HCT116 (cell line): ENCODE measurements at regions not wholly inside any gene's neighbourhood (a gene's known extent, or its start where the extent isn't known, plus 50 kb on each side); places are given as distances from the start of the nearest gene placed in this dataset.

Source experiments
- ATAC-seq: fragments of 200-7000 bp; cut with Tn5 transposase; 2 replicates; pipeline ENCODE4 v1.9.1; 2020; ENCODE audit warnings: mild to moderate bottlenecking, moderate library complexity
- BruUV-seq: library from RNA; stranded (reverse); fragments of 400-500 nt; replicated peaks from 2 replicates; lab custom pipeline; 2021; lab: Mats Ljungman, UMichigan
- CTCF ChIA-PET: fragments of 300-600 bp; sonication (Branson Sonifier 250); formaldehyde crosslinking; loops from one replicate; lab custom pipeline; 2021; ENCODE audit warnings: antibody characterized with exemption; lab: Charles Lee
- POLR2A ChIA-PET: fragments of 300-600, 350-600 bp; sonication (Branson Sonifier 250); formaldehyde crosslinking; loops from one replicate; lab custom pipeline; 2021; ENCODE audit warnings: antibody characterized with exemption; lab: Charles Lee
- RAD21 ChIA-PET, 2 experiments: fragments of 300-600 bp; sonication (Branson Sonifier 250); formaldehyde crosslinking; loops; one replicate each; lab custom pipeline; 2023; ENCODE audit warnings: low total read pairs in 2 of 2; ENCODE audit not compliant: uncharacterized antibody in 2 of 2, unreplicated experiment in 2 of 2, low non-redundant PET in 1 of 2; lab: Charles Lee
- DNase-seq: peaks from one replicate; pipeline ENCODE4 v3.0.0-alpha.2; 2010; ENCODE audit warnings: low read depth, low spot score
- H2AFZ ChIP-seq: fragments of 200-600 bp; shearing (Covaris generic), sonication (generic); 2 replicates; pipeline ENCODE4 v1.6.1; 2017; ENCODE audit warnings: low read depth, mixed run types, mixed read lengths, antibody characterized with exemption, low read length; ENCODE audit not compliant: poor library complexity, severe bottlenecking
- H3K27ac ChIP-seq: 2 replicates; pipeline ENCODE4 v1.5.1; 2012; ENCODE audit warnings: low read depth, low read length
- H3K27me3 ChIP-seq: fragments of 200-600 bp; sonication (generic); 2 replicates; pipeline ENCODE4 v1.6.1; 2016; ENCODE audit warnings: mixed run types, low read length, mixed read lengths; ENCODE audit not compliant: insufficient read depth
- H3K36me3 ChIP-seq, 2 experiments: fragments of 200-500 bp in 1 of 2; fragments of 200-600 bp in 1 of 2; sonication (Bioruptor generic) in 1 of 2; sonication (generic) in 1 of 2; 2 replicates each; pipeline versions ENCODE4 v1.5.1 to v1.6.1; 2014 to 2016; ENCODE audit warnings: low read length in 2 of 2, inconsistent platforms in 1 of 2, mixed read lengths in 1 of 2, mixed run types in 1 of 2; ENCODE audit not compliant: insufficient read depth in 2 of 2, control insufficient read depth in 1 of 2
- H3K4me1 ChIP-seq, 2 experiments: fragments of 200-600 bp in 1 of 2; sonication (generic) in 1 of 2; 2 replicates each; pipeline versions ENCODE4 v1.5.1 to v1.6.1; 2012 to 2017; ENCODE audit warnings: low read length in 2 of 2, inconsistent platforms in 1 of 2, mild to moderate bottlenecking in 1 of 2, mixed read lengths in 1 of 2, mixed run types in 1 of 2, moderate library complexity in 1 of 2; ENCODE audit not compliant: insufficient read depth in 2 of 2, control insufficient read depth in 1 of 2
- H3K4me2 ChIP-seq: fragments of 200-600 bp; sonication (generic); 2 replicates; pipeline ENCODE4 v1.6.1; 2017; ENCODE audit warnings: mixed run types, low read length, mixed read lengths
- H3K4me3 ChIP-seq, 2 experiments: fragments of 200-600 bp in 1 of 2; sonication (generic) in 1 of 2; replicated peaks in 1 of 2; 2 replicates each; pipeline ENCODE4 v1.5.1; 2011 to 2016; ENCODE audit warnings: low read length in 2 of 2, control low read depth in 1 of 2, low read depth in 1 of 2, mild to moderate bottlenecking in 1 of 2, mixed read lengths in 1 of 2, mixed run types in 1 of 2
- H3K79me2 ChIP-seq: fragments of 200-600 bp; sonication (generic); 2 replicates; pipeline ENCODE4 v1.6.1; 2017; ENCODE audit warnings: mild to moderate bottlenecking, mixed run types, low read length, moderate library complexity, mixed read lengths; ENCODE audit not compliant: insufficient read depth
- H3K9ac ChIP-seq: fragments of 200-600 bp; sonication (generic); 2 replicates; pipeline ENCODE4 v1.6.1; 2016; ENCODE audit warnings: low read length, mixed read lengths
- H3K9me2 ChIP-seq: fragments of 200-600 bp; sonication (generic), shearing (Covaris generic); 2 replicates; pipeline ENCODE4 v1.6.1; 2017; ENCODE audit warnings: mixed run types, mild to moderate bottlenecking, moderate library complexity; ENCODE audit not compliant: insufficient read depth
- H3K9me3 ChIP-seq, 2 experiments: fragments of 200-500 bp in 1 of 2; fragments of 200-600 bp in 1 of 2; sonication (Bioruptor generic) in 1 of 2; sonication (generic) in 1 of 2; 2 replicates each; pipeline ENCODE4 v1.6.1; 2014 to 2017; ENCODE audit warnings: low read length in 2 of 2, mixed read lengths in 2 of 2, inconsistent platforms in 1 of 2, low read depth in 1 of 2, mild to moderate bottlenecking in 1 of 2, mixed run types in 1 of 2, moderate library complexity in 1 of 2; ENCODE audit not compliant: control insufficient read depth in 1 of 2, insufficient read depth in 1 of 2
- H4K20me1 ChIP-seq: fragments of 200-600 bp; sonication (generic), shearing (Covaris generic); 2 replicates; pipeline ENCODE4 v1.6.1; 2017; ENCODE audit warnings: mixed run types, mild to moderate bottlenecking, moderate library complexity; ENCODE audit not compliant: insufficient read depth
- EGR1 ChIP-seq: IDR thresholded peaks from 2 replicates; pipeline ENCODE4 v1.6.1; 2012; ENCODE audit warnings: low read depth
- ELF1 ChIP-seq: IDR thresholded peaks from 2 replicates; pipeline ENCODE4 v1.6.1; 2012; ENCODE audit warnings: low read depth, borderline replicate concordance
- EZH2phosphoT487 ChIP-seq: fragments of 200-600 bp; IDR thresholded peaks from 2 replicates; pipeline ENCODE4 v1.6.1; 2018; ENCODE audit warnings: antibody characterized with exemption, borderline replicate concordance
- POLR2AphosphoS5 ChIP-seq: IDR thresholded peaks from 2 replicates; pipeline ENCODE4 v1.6.1; 2011; ENCODE audit warnings: mild to moderate bottlenecking, low read depth, low read length, moderate library complexity
- RAD21 ChIP-seq: IDR thresholded peaks from 2 replicates; pipeline ENCODE4 v1.6.1; 2012; ENCODE audit warnings: low read depth, mild to moderate bottlenecking
- REST ChIP-seq: IDR thresholded peaks from 2 replicates; pipeline ENCODE4 v1.6.1; 2012; ENCODE audit warnings: low read depth
- SP1 ChIP-seq: IDR thresholded peaks from 2 replicates; pipeline ENCODE4 v1.6.1; 2012; ENCODE audit warnings: low read depth
- YY1 ChIP-seq: IDR thresholded peaks from 2 replicates; pipeline ENCODE4 v1.6.1; 2011; ENCODE audit warnings: low read length, low read depth, moderate library complexity, mild to moderate bottlenecking; ENCODE audit not compliant: insufficient replicate concordance; ENCODE audit errors: extremely low read depth
- ZBTB33 ChIP-seq: IDR thresholded peaks from 2 replicates; pipeline ENCODE4 v1.6.1; 2011; ENCODE audit warnings: mild to moderate bottlenecking, low read length, moderate library complexity; ENCODE audit not compliant: insufficient replicate concordance; ENCODE audit errors: extremely low read depth
- intact Hi-C: fragments of 100-400 bp; cut with micrococcal nuclease; formaldehyde crosslinking; loops from 2 replicates; pipeline ENCODE4 v1.10.0; 2022

GRCh38 chr3:18058666-18059065 lies 316.2 kb upstream of the TBC1D5 start:
- RAD21 ChIA-PET, result no interaction called here
- POLR2A ChIA-PET, result no interaction called here
- Histone ChIP-seq H4K20me1 (no peaks in the 10 kb centered on the region), H3K9ac (no peak overlapping the region), H3K36me3 (no peaks in the 10 kb centered on the region), H3K4me3 (no peak overlapping the region), H3K9me3 (no peaks in the 10 kb centered on the region), H2AFZ (no peak overlapping the region), H3K27me3 (no peaks in the 10 kb centered on the region), H3K4me1 (peaks cover 0 to 13% of the 10 kb centered on the region in 2 experiments; a peak in 2 of 4 replicates), H3K9me2 (no peaks in the 10 kb centered on the region), H3K79me2 (no peaks in the 10 kb centered on the region), H3K4me2 (no peak overlapping the region), H3K27ac (no peak overlapping the region)
- intact Hi-C loops, result no loop called here
- DNase-seq (no peak), ATAC-seq (no peak)
- BruUV-seq, result no TSS peak
- CTCF ChIA-PET, result no interaction called here
- TF ChIP-seq EZH2phosphoT487 (no peak), REST (no peak), EGR1 (no peak)

GRCh38 chr3:18057471-18058091 lies 315.1 kb upstream of the TBC1D5 start:
- ChIA-PET RAD21 (no interaction called here), POLR2A (no interaction called here), CTCF (no interaction called here)
- Histone ChIP-seq H3K27ac (no peak overlapping the region), H3K9ac (no peak overlapping the region), H3K4me2 (no peak overlapping the region), H3K4me3 (no peak overlapping the region), H3K4me1 (peaks cover 0 to 11% of the 10 kb centered on the region in 2 experiments; a peak in 2 of 4 replicates), H4K20me1 (no peaks in the 10 kb centered on the region), H3K27me3 (no peaks in the 10 kb centered on the region), H3K9me3 (no peaks in the 10 kb centered on the region), H3K79me2 (no peaks in the 10 kb centered on the region), H3K9me2 (no peaks in the 10 kb centered on the region), H3K36me3 (no peaks in the 10 kb centered on the region), H2AFZ (no peak overlapping the region)
- intact Hi-C loops, result no loop called here
- no TSS peak for BruUV-seq
- DNase-seq, result no peak
- ATAC-seq, result no peak
- TF ChIP-seq SP1 (no peak), POLR2AphosphoS5 (no peak), RAD21 (no peak), YY1 (no peak), ELF1 (no peak), ZBTB33 (no peak), EGR1 (no peak), REST (no peak)
